ENCODE measurements at regions not wholly inside any gene's neighbourhood (a gene's known extent, or its start where the extent isn't known, plus 50 kb on each side); places are given as distances from the start of the nearest gene placed in this dataset.

GRCh38 chr14:106807493-106807892, 1281.1 kb downstream of the TMEM121 start:
- TF ChIP-seq POLR2A (IDR thresholded peaks at IDR 0.05; ENCODE audit: low read depth, low read length) (no peak), TAF1 (IDR thresholded peaks at IDR 0.05; ENCODE audit: low read depth, low read length) (no peak), POLR2AphosphoS5 (IDR thresholded peaks at IDR 0.05; ENCODE audit: low read depth, low read length) (no peak), SPI1 (IDR thresholded peaks at IDR 0.05; ENCODE audit: low read depth, low read length) (no peak), PAX5 (IDR thresholded peaks at IDR 0.05; ENCODE audit: insufficient read depth, low read length, severe bottlenecking) (no peak)
